ENCODE measurements at regions not wholly inside any gene's neighbourhood (a gene's known extent, or its start where the extent isn't known, plus 50 kb on each side); places are given as distances from the start of the nearest gene placed in this dataset.

DNA sequence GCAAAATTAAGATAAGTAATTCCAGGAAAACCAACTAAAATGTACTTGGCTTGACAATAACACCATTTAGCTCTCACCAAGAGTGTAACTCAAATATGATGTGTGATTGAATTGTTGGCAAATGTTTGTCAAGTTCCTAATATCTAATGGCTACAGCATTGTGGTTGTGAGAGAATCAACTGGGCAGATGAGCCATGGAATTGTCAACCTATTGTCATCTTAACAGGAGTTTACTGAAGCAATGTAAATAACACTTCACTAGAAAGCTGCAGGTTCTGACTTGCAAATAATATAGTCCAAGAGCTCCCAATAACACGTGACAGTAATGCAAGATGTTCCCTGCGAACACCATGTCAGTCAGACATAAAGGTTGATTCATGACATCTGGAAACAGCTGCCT is 495.2 kb upstream of the MEIS1 start:
- TF ChIP-seq, protein P1, sequence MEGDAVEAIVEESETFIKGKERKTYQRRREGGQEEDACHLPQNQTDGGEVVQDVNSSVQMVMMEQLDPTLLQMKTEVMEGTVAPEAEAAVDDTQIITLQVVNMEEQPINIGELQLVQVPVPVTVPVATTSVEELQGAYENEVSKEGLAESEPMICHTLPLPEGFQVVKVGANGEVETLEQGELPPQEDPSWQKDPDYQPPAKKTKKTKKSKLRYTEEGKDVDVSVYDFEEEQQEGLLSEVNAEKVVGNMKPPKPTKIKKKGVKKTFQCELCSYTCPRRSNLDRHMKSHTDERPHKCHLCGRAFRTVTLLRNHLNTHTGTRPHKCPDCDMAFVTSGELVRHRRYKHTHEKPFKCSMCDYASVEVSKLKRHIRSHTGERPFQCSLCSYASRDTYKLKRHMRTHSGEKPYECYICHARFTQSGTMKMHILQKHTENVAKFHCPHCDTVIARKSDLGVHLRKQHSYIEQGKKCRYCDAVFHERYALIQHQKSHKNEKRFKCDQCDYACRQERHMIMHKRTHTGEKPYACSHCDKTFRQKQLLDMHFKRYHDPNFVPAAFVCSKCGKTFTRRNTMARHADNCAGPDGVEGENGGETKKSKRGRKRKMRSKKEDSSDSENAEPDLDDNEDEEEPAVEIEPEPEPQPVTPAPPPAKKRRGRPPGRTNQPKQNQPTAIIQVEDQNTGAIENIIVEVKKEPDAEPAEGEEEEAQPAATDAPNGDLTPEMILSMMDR (IDR thresholded peaks at IDR 0.05) = no peak
- no peak for TF ChIP-seq POLR2A (IDR thresholded peaks at IDR 0.05)
